Retinal pigment epithelial cell (primary cell): ENCODE measurements at regions not wholly inside any gene's neighbourhood (a gene's known extent, or its start where the extent isn't known, plus 50 kb on each side); places are given as distances from the start of the nearest gene placed in this dataset.

ENCODE experiments used
- DNase-seq: peaks from one replicate; pipeline ENCODE4 v3.0.0-alpha.2; 2010; ENCODE audit warnings: low read depth
- H3K4me3 ChIP-seq: 2 replicates; pipeline ENCODE4 v1.5.1; 2011; ENCODE audit warnings: mild to moderate bottlenecking, low read length, control low read depth, moderate library complexity
- CTCF ChIP-seq: conservative IDR thresholded peaks from 2 replicates; pipeline ENCODE4 v1.5.1; 2011; ENCODE audit warnings: low read depth, low read length, control low read depth, inconsistent platforms

GRCh38 chr12:93111773-93112172 lies 182.7 kb upstream of the EEA1 start:
- H3K4me3 ChIP-seq, result no peak overlapping the region
- DNase-seq, result no peak
- TF ChIP-seq CTCF, result no peak

GRCh38 chr12:93113317-93114006 lies 184.4 kb upstream of the EEA1 start:
- no peak for TF ChIP-seq CTCF
- no peak for DNase-seq
- no peak overlapping the region for H3K4me3 ChIP-seq

GRCh38 chr12:93115198-93115601 lies 186.1 kb upstream of the EEA1 start:
- DNase-seq, result no peak
- H3K4me3 ChIP-seq, result no peak overlapping the region
- TF ChIP-seq CTCF, result no peak

GRCh38 chr12:93115646-93116045 lies 186.6 kb upstream of the EEA1 start:
- no peak for DNase-seq
- TF ChIP-seq CTCF, result no peak
- no peak overlapping the region for H3K4me3 ChIP-seq

GRCh38 chr12:93116632-93117031 lies 187.5 kb upstream of the EEA1 start:
- TF ChIP-seq CTCF, result no peak
- H3K4me3 ChIP-seq, result no peak overlapping the region

GRCh38 chr12:93121729-93122488 lies 192.8 kb upstream of the EEA1 start:
- no peak for DNase-seq
- no peak overlapping the region for H3K4me3 ChIP-seq
- TF ChIP-seq CTCF, result no peak

More at GRCh38 chr12:93116632-93117031, 187.5 kb upstream of the EEA1 start:
- no peak for DNase-seq

GRCh38 chr12:93122569-93123091 lies 193.5 kb upstream of the EEA1 start:
- no peak overlapping the region for H3K4me3 ChIP-seq
- no peak for TF ChIP-seq CTCF
- no peak for DNase-seq
